NCI-H748 (cell line): ENCODE measurements at regions not wholly inside any gene's neighbourhood (a gene's known extent, or its start where the extent isn't known, plus 50 kb on each side); places are given as distances from the start of the nearest gene placed in this dataset.

Experiments
- DNase-seq: peaks from one replicate; lab custom pipeline; 2025; ENCODE audit not compliant: unreplicated experiment; lab: John Stamatoyannopoulos, UW

DNA sequence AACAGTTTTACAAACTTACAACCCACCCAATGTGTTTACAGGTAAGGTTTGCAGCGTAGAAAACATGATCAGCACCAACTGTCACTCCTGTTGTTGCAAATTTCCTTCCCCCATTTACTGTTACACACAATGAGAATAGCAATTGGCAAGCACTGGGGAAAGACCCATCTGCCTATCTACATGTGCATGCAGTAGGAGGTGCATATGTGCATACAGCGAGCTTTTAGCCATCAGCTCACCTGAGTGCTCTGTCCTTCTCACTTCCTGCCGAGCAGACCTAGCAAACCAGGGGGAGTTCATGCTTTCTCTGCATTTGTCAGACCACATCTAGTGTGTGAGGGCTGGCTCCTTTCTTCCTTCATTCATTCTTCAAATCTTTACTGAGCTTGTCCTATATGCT, 49.9 kb upstream of the ARL4C start:
- no peak for DNase-seq
